ENCODE measurements at regions not wholly inside any gene's neighbourhood (a gene's known extent, or its start where the extent isn't known, plus 50 kb on each side); places are given as distances from the start of the nearest gene placed in this dataset.

GRCh38 chr6:151709329-151709728 lies 98.2 kb upstream of the ESR1 start:
- TF ChIP-seq CTCF (IDR thresholded peaks at IDR 0.05) (no peak), POLR2AphosphoS5 (IDR thresholded peaks at IDR 0.05; ENCODE audit: low read depth, low read length) (no peak), TEAD4 (IDR thresholded peaks at IDR 0.05; ENCODE audit: borderline replicate concordance, insufficient read depth) (no peak), GATA2 (CRISPR knock-in tag; IDR thresholded peaks at IDR 0.05) (no peak), RAD21 (IDR thresholded peaks at IDR 0.05; ENCODE audit: low read length) (no peak), RCOR1 (IDR thresholded peaks at IDR 0.05; ENCODE audit: low read length) (no peak), GABPA (IDR thresholded peaks at IDR 0.05; ENCODE audit: low read depth) (no peak), YY1 (IDR thresholded peaks at IDR 0.05; ENCODE audit: low read depth) (no peak), MEF2A (IDR thresholded peaks at IDR 0.05; ENCODE audit: borderline replicate concordance, low read depth) (no peak), SMC3 (IDR thresholded peaks at IDR 0.05; ENCODE audit: low read depth, low read length) (no peak), MXI1 (IDR thresholded peaks at IDR 0.05; ENCODE audit: low read depth, low read length) (no peak), EZH2phosphoT487 (IDR thresholded peaks at IDR 0.05; ENCODE audit: borderline replicate concordance, low read depth) (no peak), EP300 (IDR thresholded peaks at IDR 0.05; ENCODE audit: borderline replicate concordance in 1 of 2, low read depth in 1 of 2, low read length in 1 of 2) (no peak), JUND (IDR thresholded peaks at IDR 0.05) (no peak)
